ENCODE measurements at regions not wholly inside any gene's neighbourhood (a gene's known extent, or its start where the extent isn't known, plus 50 kb on each side); places are given as distances from the start of the nearest gene placed in this dataset.

GRCh38 chr18:42231284-42231683 lies 276.2 kb downstream of the PIK3C3 start:
- in situ Hi-C loops (cut with MboI) = no loop called here
- TF ChIP-seq SPI1 (IDR thresholded peaks at IDR 0.05; ENCODE audit: borderline replicate concordance, low read depth, low read length) (no peak), NR2F6 (CRISPR knock-in tag; IDR thresholded peaks at IDR 0.05) (no peak), STAT5B (CRISPR knock-in tag; IDR thresholded peaks at IDR 0.05) (no peak), IRF2 (CRISPR knock-in tag; IDR thresholded peaks at IDR 0.05) (no peak), ZNF263 (CRISPR knock-in tag; IDR thresholded peaks at IDR 0.05; ENCODE audit: borderline replicate concordance) (no peak)

GRCh38 chr18:42231796-42232195 lies 276.8 kb downstream of the PIK3C3 start:
- ChIA-PET POLR2A (no interaction called here), CTCF (ENCODE audit: low intra/inter-chr PET ratio) (no interaction called here)
- Histone ChIP-seq H3K9me3 (replicated peaks; ENCODE audit: control insufficient read depth, insufficient read depth, low read depth, low read length) (no peaks in the 10 kb centered on the region), H3K27ac (ENCODE audit: extremely low read depth, low read depth, low read length) (no peak overlapping the region), H3K4me1 (replicated peaks in 1 of 2; ENCODE audit: control insufficient read depth in 2 of 2, insufficient read depth in 2 of 2, low read length in 2 of 2) (no peaks in the 10 kb centered on the region), H3K79me2 (ENCODE audit: control insufficient read depth, insufficient read depth, low read length) (no peaks in the 10 kb centered on the region), H3K4me3 (no peak overlapping the region), H3K4me2 (ENCODE audit: insufficient read depth, low read length) (no peak overlapping the region), H4K20me1 (replicated peaks; ENCODE audit: control insufficient read depth, insufficient read depth, low read length) (no peaks in the 10 kb centered on the region), H3K27me3 (ENCODE audit: control insufficient read depth in 2 of 2, insufficient read depth in 2 of 2, low read length in 2 of 2) (no peaks in the 10 kb centered on the region), H3K9me1 (ENCODE audit: control insufficient read depth, insufficient read depth, low read length) (no peaks in the 10 kb centered on the region), H3K36me3 (ENCODE audit: control insufficient read depth, insufficient read depth, low read length) (no peaks in the 10 kb centered on the region), H3K9ac (ENCODE audit: insufficient read depth in 1 of 2, low read depth in 2 of 2, low read length in 2 of 2) (no peak overlapping the region), H2AFZ (ENCODE audit: low read depth, low read length) (no peak overlapping the region)
- in situ Hi-C loops (cut with MboI) (no loop called here), intact Hi-C loops (cut with micrococcal nuclease) (no loop called here)
- TF ChIP-seq PTRF (tag; IDR thresholded peaks at IDR 0.05) (no peak), NFYB (IDR thresholded peaks at IDR 0.05; ENCODE audit: extremely low read depth, insufficient read length) (no peak), RCOR1 (IDR thresholded peaks at IDR 0.05; ENCODE audit: borderline replicate concordance in 1 of 2, low read depth in 2 of 2, low read length in 2 of 2) (no peak), ZNF778 (CRISPR knock-in tag; IDR thresholded peaks at IDR 0.05) (no peak), BRD9 (IDR thresholded peaks at IDR 0.05; ENCODE audit: low read depth, partially characterized antibody) (no peak), SMAD1 (IDR thresholded peaks at IDR 0.05; ENCODE audit: low read depth, low read length, partially characterized antibody) (no peak)
- TF ChIP-seq, protein P1, sequence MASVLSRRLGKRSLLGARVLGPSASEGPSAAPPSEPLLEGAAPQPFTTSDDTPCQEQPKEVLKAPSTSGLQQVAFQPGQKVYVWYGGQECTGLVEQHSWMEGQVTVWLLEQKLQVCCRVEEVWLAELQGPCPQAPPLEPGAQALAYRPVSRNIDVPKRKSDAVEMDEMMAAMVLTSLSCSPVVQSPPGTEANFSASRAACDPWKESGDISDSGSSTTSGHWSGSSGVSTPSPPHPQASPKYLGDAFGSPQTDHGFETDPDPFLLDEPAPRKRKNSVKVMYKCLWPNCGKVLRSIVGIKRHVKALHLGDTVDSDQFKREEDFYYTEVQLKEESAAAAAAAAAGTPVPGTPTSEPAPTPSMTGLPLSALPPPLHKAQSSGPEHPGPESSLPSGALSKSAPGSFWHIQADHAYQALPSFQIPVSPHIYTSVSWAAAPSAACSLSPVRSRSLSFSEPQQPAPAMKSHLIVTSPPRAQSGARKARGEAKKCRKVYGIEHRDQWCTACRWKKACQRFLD (CRISPR knock-in tag; IDR thresholded peaks at IDR 0.05) = no peak
- DNase-seq (ENCODE audit: extremely low read depth in 1 of 4, low spot score in 3 of 4) (no peak), ATAC-seq (no peak), FAIRE-seq (no peak)
- BruUV-seq (replicated peaks) = no TSS peak
- WGBS (ENCODE audit: insufficient coverage, low coverage, missing lambda C conversion rate) = 0% methylated on average over 2 of the region's 2 CpGs

More at GRCh38 chr18:42231284-42231683, 276.2 kb downstream of the PIK3C3 start:
- H3K79me2 ChIP-seq (ENCODE audit: control insufficient read depth, insufficient read depth, low read length) = no peaks in the 10 kb centered on the region
- H3K36me3 ChIP-seq (ENCODE audit: control insufficient read depth, insufficient read depth, low read length) = no peaks in the 10 kb centered on the region
- H3K9me1 ChIP-seq (ENCODE audit: control insufficient read depth, insufficient read depth, low read length) = no peaks in the 10 kb centered on the region
- no peaks in the 10 kb centered on the region for H3K27me3 ChIP-seq (ENCODE audit: control insufficient read depth in 2 of 2, insufficient read depth in 2 of 2, low read length in 2 of 2)
- no peaks in the 10 kb centered on the region for H3K9me3 ChIP-seq (replicated peaks; ENCODE audit: control insufficient read depth, insufficient read depth, low read depth, low read length)
- intact Hi-C loops (cut with micrococcal nuclease) = no loop called here
- DNase-seq (ENCODE audit: extremely low read depth in 1 of 4, low spot score in 3 of 4) (no peak), ATAC-seq (no peak), FAIRE-seq (no peak)
- ChIA-PET CTCF (ENCODE audit: low intra/inter-chr PET ratio) (no interaction called here), POLR2A (no interaction called here)
- H2AFZ ChIP-seq (ENCODE audit: low read depth, low read length) = no peak overlapping the region
- no peak overlapping the region for H3K27ac ChIP-seq (ENCODE audit: extremely low read depth, low read depth, low read length)
- BruUV-seq (replicated peaks) = no TSS peak
- no peak overlapping the region for H3K4me2 ChIP-seq (ENCODE audit: insufficient read depth, low read length)
- H3K4me3 ChIP-seq = no peak overlapping the region
- no peak overlapping the region for H3K9ac ChIP-seq (ENCODE audit: insufficient read depth in 1 of 2, low read depth in 2 of 2, low read length in 2 of 2)
- H3K4me1 ChIP-seq (replicated peaks in 1 of 2; ENCODE audit: control insufficient read depth in 2 of 2, insufficient read depth in 2 of 2, low read length in 2 of 2) = no peaks in the 10 kb centered on the region
- no peaks in the 10 kb centered on the region for H4K20me1 ChIP-seq (replicated peaks; ENCODE audit: control insufficient read depth, insufficient read depth, low read length)
